ENCODE measurements at regions not wholly inside any gene's neighbourhood (a gene's known extent, or its start where the extent isn't known, plus 50 kb on each side); places are given as distances from the start of the nearest gene placed in this dataset.

GRCh38 chr12:18895540-18895939, 157.6 kb downstream of the CAPZA3 start:
- ATAC-seq (no peak), DNase-seq (no peak)
- Histone ChIP-seq H3K36me3 (ENCODE audit: low read depth) (no peaks in the 10 kb centered on the region), H3K4me1 (ENCODE audit: low read depth) (no peaks in the 10 kb centered on the region), H3K9me3 (no peaks in the 10 kb centered on the region), H3K4me3 (no peak overlapping the region)
- intact Hi-C loops (cut with DNase I, micrococcal nuclease): no loop called here
- no peak for TF ChIP-seq CTCF (IDR thresholded peaks at IDR 0.05)

- no peaks in the 10 kb centered on the region for H3K4me1 ChIP-seq (ENCODE audit: low read depth)
- H3K9me3 ChIP-seq: no peaks in the 10 kb centered on the region
- H3K4me3 ChIP-seq: no peak overlapping the region
- H3K36me3 ChIP-seq (ENCODE audit: low read depth): no peaks in the 10 kb centered on the region
- intact Hi-C loops (cut with DNase I, micrococcal nuclease): no loop called here
- no peak for DNase-seq
- ATAC-seq: no peak
- TF ChIP-seq CTCF (IDR thresholded peaks at IDR 0.05): no peak
These were observed 158.0 kb downstream of the CAPZA3 start for GRCh38 chr12:18895946-18896345.

GRCh38 chr12:18897823-18898222, 159.9 kb downstream of the CAPZA3 start:
- ATAC-seq: no peak
- Histone ChIP-seq H3K4me3 (no peak overlapping the region), H3K9me3 (no peaks in the 10 kb centered on the region), H3K4me1 (ENCODE audit: low read depth) (no peaks in the 10 kb centered on the region), H3K36me3 (ENCODE audit: low read depth) (no peaks in the 10 kb centered on the region)
- no peak for DNase-seq
- no peak for TF ChIP-seq CTCF (IDR thresholded peaks at IDR 0.05)
- intact Hi-C loops (cut with DNase I, micrococcal nuclease): no loop called here

- ATAC-seq (peak; percentile 94), DNase-seq (no peak)
- no peak for TF ChIP-seq CTCF (IDR thresholded peaks at IDR 0.05)
- H3K4me3 ChIP-seq: no peak overlapping the region
- intact Hi-C loops (cut with DNase I, micrococcal nuclease): no loop called here
- H3K36me3 ChIP-seq (ENCODE audit: low read depth): no peaks in the 10 kb centered on the region
- no peaks in the 10 kb centered on the region for H3K9me3 ChIP-seq
- no peaks in the 10 kb centered on the region for H3K4me1 ChIP-seq (ENCODE audit: low read depth)
These were observed 160.6 kb downstream of the CAPZA3 start for GRCh38 chr12:18898470-18898869.

GRCh38 chr12:18899162-18899561, 161.2 kb downstream of the CAPZA3 start:
- Histone ChIP-seq H3K9me3 (no peaks in the 10 kb centered on the region), H3K4me1 (ENCODE audit: low read depth) (no peaks in the 10 kb centered on the region), H3K4me3 (no peak overlapping the region), H3K36me3 (ENCODE audit: low read depth) (no peaks in the 10 kb centered on the region)
- ATAC-seq (no peak), DNase-seq (no peak)
- intact Hi-C loops (cut with DNase I, micrococcal nuclease): no loop called here
- no peak for TF ChIP-seq CTCF (IDR thresholded peaks at IDR 0.05)

GRCh38 chr12:18899678-18900317, 161.9 kb downstream of the CAPZA3 start:
- Histone ChIP-seq H3K36me3 (ENCODE audit: low read depth) (no peaks in the 10 kb centered on the region), H3K9me3 (no peaks in the 10 kb centered on the region), H3K4me1 (ENCODE audit: low read depth) (no peaks in the 10 kb centered on the region), H3K4me3 (no peak overlapping the region)
- intact Hi-C loops (cut with DNase I, micrococcal nuclease): no loop called here
- TF ChIP-seq CTCF (IDR thresholded peaks at IDR 0.05): no peak
- no peak for DNase-seq
- no peak for ATAC-seq
